RWPE2 (cell line): ENCODE measurements at regions not wholly inside any gene's neighbourhood (a gene's known extent, or its start where the extent isn't known, plus 50 kb on each side); places are given as distances from the start of the nearest gene placed in this dataset.

Experiments used
- ATAC-seq: fragments of 200-7000 bp; cut with Tn5 transposase; 3 replicates; pipeline ENCODE4 v1.9.1; 2021; ENCODE audit warnings: low read depth
- DNase-seq: peaks from one replicate; pipeline ENCODE4 v3.0.0-alpha.2; 2020; ENCODE audit warnings: low spot score
- H3K27ac ChIP-seq: fragments of 450-650 bp; 2 replicates; pipeline ENCODE4 v1.5.1; 2017; ENCODE audit warnings: mild to moderate bottlenecking; ENCODE audit not compliant: poor library complexity, severe bottlenecking
- H3K27me3 ChIP-seq: fragments of 250-450 bp; sonication (Bioruptor Pico); 2 replicates; pipeline ENCODE4 v1.5.1; 2021; ENCODE audit warnings: mild to moderate bottlenecking, moderate library complexity; ENCODE audit not compliant: insufficient read depth, poor library complexity, severe bottlenecking
- H3K36me3 ChIP-seq: fragments of 250-450 bp; sonication (Bioruptor Pico); 2 replicates; pipeline ENCODE4 v1.5.1; 2020; ENCODE audit warnings: low read depth, mild to moderate bottlenecking, moderate library complexity
- H3K4me1 ChIP-seq: fragments of 250-450 bp; sonication (Bioruptor Pico); 2 replicates; pipeline ENCODE4 v1.5.1; 2021; ENCODE audit warnings: mild to moderate bottlenecking, moderate library complexity; ENCODE audit not compliant: insufficient read depth, poor library complexity, severe bottlenecking
- H3K4me3 ChIP-seq: fragments of 250-450 bp; sonication (Bioruptor Pico); 2 replicates; pipeline ENCODE4 v1.5.1; 2021; ENCODE audit warnings: mild to moderate bottlenecking, moderate library complexity; ENCODE audit not compliant: severe bottlenecking
- H3K9me3 ChIP-seq: fragments of 250-450 bp; sonication (Bioruptor Pico); 2 replicates; pipeline ENCODE4 v1.5.1; 2021; ENCODE audit warnings: mild to moderate bottlenecking, moderate library complexity; ENCODE audit not compliant: severe bottlenecking
- CTCF ChIP-seq: fragments of 450-650 bp; IDR thresholded peaks from one replicate; pipeline ENCODE4 v1.5.1; 2017; ENCODE audit warnings: mild to moderate bottlenecking, moderate library complexity; ENCODE audit not compliant: poor library complexity, severe bottlenecking

- Histone ChIP-seq H3K4me3 (no peak overlapping the region), H3K36me3 (no peaks in the 10 kb centered on the region), H3K27ac (no peak overlapping the region), H3K4me1 (no peaks in the 10 kb centered on the region), H3K9me3 (no peaks in the 10 kb centered on the region), H3K27me3 (no peaks in the 10 kb centered on the region)
- no peak for DNase-seq
- ATAC-seq = no peak
- no peak for TF ChIP-seq CTCF
Measured at GRCh38 chr9:78882481-78882880, 585.6 kb downstream of the PSAT1 start.

GRCh38 chr9:78884611-78885150, 587.8 kb downstream of the PSAT1 start:
- Histone ChIP-seq H3K27me3 (no peaks in the 10 kb centered on the region), H3K4me3 (no peak overlapping the region), H3K9me3 (no peaks in the 10 kb centered on the region), H3K27ac (no peak overlapping the region), H3K4me1 (no peaks in the 10 kb centered on the region), H3K36me3 (no peaks in the 10 kb centered on the region)
- no peak for TF ChIP-seq CTCF
- ATAC-seq = no peak
- DNase-seq = no peak

GRCh38 chr9:78892182-78892581, 595.3 kb downstream of the PSAT1 start:
- H3K27ac ChIP-seq = no peak overlapping the region
- no peaks in the 10 kb centered on the region for H3K27me3 ChIP-seq
- TF ChIP-seq CTCF = no peak
- no peaks in the 10 kb centered on the region for H3K36me3 ChIP-seq
- H3K4me3 ChIP-seq = no peak overlapping the region
- ATAC-seq (no peak), DNase-seq (no peak)
- H3K9me3 ChIP-seq = no peaks in the 10 kb centered on the region
- H3K4me1 ChIP-seq = peaks cover 6% of the 10 kb centered on the region

- DNase-seq (no peak), ATAC-seq (no peak)
- no peak overlapping the region for H3K4me3 ChIP-seq
- peaks cover 6% of the 10 kb centered on the region for H3K4me1 ChIP-seq
- H3K36me3 ChIP-seq = no peaks in the 10 kb centered on the region
- no peaks in the 10 kb centered on the region for H3K9me3 ChIP-seq
- TF ChIP-seq CTCF = no peak
- no peaks in the 10 kb centered on the region for H3K27me3 ChIP-seq
- no peak overlapping the region for H3K27ac ChIP-seq
Measured at GRCh38 chr9:78892769-78893168, 595.8 kb downstream of the PSAT1 start.

- Histone ChIP-seq H3K4me3 (no peak overlapping the region), H3K4me1 (peaks cover 6% of the 10 kb centered on the region), H3K36me3 (no peaks in the 10 kb centered on the region), H3K9me3 (no peaks in the 10 kb centered on the region), H3K27me3 (no peaks in the 10 kb centered on the region), H3K27ac (no peak overlapping the region)
- no peak for TF ChIP-seq CTCF
- DNase-seq (no peak), ATAC-seq (no peak)
Measured at GRCh38 chr9:78893774-78894401, 597.0 kb downstream of the PSAT1 start.
